ENCODE measurements at regions not wholly inside any gene's neighbourhood (a gene's known extent, or its start where the extent isn't known, plus 50 kb on each side); places are given as distances from the start of the nearest gene placed in this dataset.

DNA sequence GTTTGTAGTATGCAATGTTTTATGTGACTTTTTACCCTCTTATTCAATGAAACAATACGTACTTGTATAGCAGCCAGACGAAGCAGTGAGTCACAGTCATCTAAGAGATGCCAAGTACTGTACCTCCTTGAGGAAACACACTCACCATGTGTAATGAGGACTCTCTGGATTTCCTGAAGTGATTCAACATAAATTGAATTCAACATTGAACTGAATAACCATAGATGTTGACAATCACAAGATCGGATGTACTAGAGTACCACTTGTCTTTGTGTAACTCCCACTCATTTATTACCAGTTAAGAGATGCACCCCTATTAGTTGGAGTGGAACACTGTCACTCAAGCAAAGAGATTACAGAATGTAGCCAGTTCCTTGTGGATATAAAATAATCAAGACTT is 175.2 kb upstream of the HMGA2 start:
- TF ChIP-seq, protein P1, sequence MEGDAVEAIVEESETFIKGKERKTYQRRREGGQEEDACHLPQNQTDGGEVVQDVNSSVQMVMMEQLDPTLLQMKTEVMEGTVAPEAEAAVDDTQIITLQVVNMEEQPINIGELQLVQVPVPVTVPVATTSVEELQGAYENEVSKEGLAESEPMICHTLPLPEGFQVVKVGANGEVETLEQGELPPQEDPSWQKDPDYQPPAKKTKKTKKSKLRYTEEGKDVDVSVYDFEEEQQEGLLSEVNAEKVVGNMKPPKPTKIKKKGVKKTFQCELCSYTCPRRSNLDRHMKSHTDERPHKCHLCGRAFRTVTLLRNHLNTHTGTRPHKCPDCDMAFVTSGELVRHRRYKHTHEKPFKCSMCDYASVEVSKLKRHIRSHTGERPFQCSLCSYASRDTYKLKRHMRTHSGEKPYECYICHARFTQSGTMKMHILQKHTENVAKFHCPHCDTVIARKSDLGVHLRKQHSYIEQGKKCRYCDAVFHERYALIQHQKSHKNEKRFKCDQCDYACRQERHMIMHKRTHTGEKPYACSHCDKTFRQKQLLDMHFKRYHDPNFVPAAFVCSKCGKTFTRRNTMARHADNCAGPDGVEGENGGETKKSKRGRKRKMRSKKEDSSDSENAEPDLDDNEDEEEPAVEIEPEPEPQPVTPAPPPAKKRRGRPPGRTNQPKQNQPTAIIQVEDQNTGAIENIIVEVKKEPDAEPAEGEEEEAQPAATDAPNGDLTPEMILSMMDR (IDR thresholded peaks at IDR 0.05; ENCODE audit: insufficient read depth, low read length, poor library complexity, severe bottlenecking) = no peak
- TF ChIP-seq EZH2phosphoT487 (conservative IDR thresholded peaks at IDR 0.05; ENCODE audit: low read length) = no peak
